Mesendoderm (in vitro differentiated cells): ENCODE measurements at regions not wholly inside any gene's neighbourhood (a gene's known extent, or its start where the extent isn't known, plus 50 kb on each side); places are given as distances from the start of the nearest gene placed in this dataset.

Experiments
- DNase-seq: peaks from one replicate; pipeline ENCODE4 v3.0.0; 2013
- H2AK5ac ChIP-seq: 2 replicates; pipeline ENCODE4 v1.6.1; 2013; ENCODE audit warnings: low read length, inconsistent platforms
- H2BK120ac ChIP-seq: 2 replicates; pipeline ENCODE4 v1.6.1; 2013; ENCODE audit warnings: low read depth, mild to moderate bottlenecking, low read length, moderate library complexity, mixed read lengths
- H2BK15ac ChIP-seq: replicated peaks from 2 replicates; pipeline ENCODE4 v1.6.1; 2013; ENCODE audit warnings: low read depth, mild to moderate bottlenecking, moderate library complexity
- H2BK5ac ChIP-seq: 2 replicates; pipeline ENCODE4 v1.6.1; 2013; ENCODE audit warnings: low read length, inconsistent platforms
- H3K18ac ChIP-seq: 2 replicates; pipeline ENCODE4 v1.6.1; 2013; ENCODE audit warnings: mild to moderate bottlenecking, low read length, mixed read lengths
- H3K23ac ChIP-seq: one replicate; pipeline ENCODE4 v1.6.1; 2013; ENCODE audit warnings: low read length
- H3K27ac ChIP-seq: 2 replicates; pipeline ENCODE4 v1.5.1; 2013; ENCODE audit warnings: low read depth, mild to moderate bottlenecking, inconsistent platforms, low read length, moderate library complexity
- H3K27me3 ChIP-seq: 2 replicates; pipeline ENCODE4 v1.6.1; 2013; ENCODE audit warnings: low read length, control low read depth, mild to moderate bottlenecking, inconsistent platforms; ENCODE audit not compliant: insufficient read depth, poor library complexity
- H3K36me3 ChIP-seq: 2 replicates; pipeline ENCODE4 v1.6.1; 2013; ENCODE audit warnings: low read length, inconsistent platforms; ENCODE audit not compliant: control insufficient read depth, insufficient read depth
- H3K4ac ChIP-seq: one replicate; pipeline ENCODE4 v1.6.1; 2013; ENCODE audit warnings: low read depth, mild to moderate bottlenecking, low read length, moderate library complexity
- H3K4me1 ChIP-seq: 2 replicates; pipeline ENCODE4 v1.6.1; 2013; ENCODE audit warnings: low read depth, low read length, inconsistent platforms; ENCODE audit not compliant: control insufficient read depth
- H3K4me2 ChIP-seq: 2 replicates; pipeline ENCODE4 v1.6.1; 2013; ENCODE audit warnings: low read length
- H3K4me3 ChIP-seq: 2 replicates; pipeline ENCODE4 v1.5.1; 2013; ENCODE audit warnings: mild to moderate bottlenecking, low read length
- H3K56ac ChIP-seq: one replicate; pipeline ENCODE4 v1.6.1; 2013; ENCODE audit warnings: low read length
- H3K79me1 ChIP-seq: 2 replicates; pipeline ENCODE4 v1.6.1; 2013; ENCODE audit warnings: low read length, inconsistent platforms
- H3K79me2 ChIP-seq: 2 replicates; pipeline ENCODE4 v1.6.1; 2013; ENCODE audit warnings: mild to moderate bottlenecking, low read length; ENCODE audit not compliant: control insufficient read depth, insufficient read depth
- H3K9ac ChIP-seq: 2 replicates; pipeline ENCODE4 v1.6.1; 2013; ENCODE audit warnings: low read length, inconsistent platforms
- H4K5ac ChIP-seq: one replicate; pipeline ENCODE4 v1.6.1; 2013; ENCODE audit warnings: low read length
- H4K8ac ChIP-seq: one replicate; pipeline ENCODE4 v1.6.1; 2013; ENCODE audit warnings: low read depth, mild to moderate bottlenecking, control low read depth, low read length, moderate library complexity
- WGBS: extraction: QIAGEN DNeasy Blood & Tissue Kit; methylation state at CpG from one replicate; pipeline ENCODE4 v1.1.7; 2013; ENCODE audit warnings: low lambda C conversion rate, missing lambda C conversion rate; ENCODE audit not compliant: insufficient coverage; ENCODE audit errors: extremely low coverage; 5-methylcytosine and 5-hydroxymethylcytosine counted together

- no peak overlapping the region for H2AK5ac ChIP-seq
- no peaks in the 10 kb centered on the region for H3K79me2 ChIP-seq
- DNase-seq = no peak
- H4K5ac ChIP-seq = no peak overlapping the region
- peaks cover 2% of the 10 kb centered on the region for H3K4me1 ChIP-seq
- WGBS = no CpG with 5 or more reads among the region's 2 CpGs
- H3K56ac ChIP-seq = no peak overlapping the region
- no peaks in the 10 kb centered on the region for H3K27me3 ChIP-seq
- no peak overlapping the region for H3K4me3 ChIP-seq
- no peak overlapping the region for H3K4ac ChIP-seq
- no peak overlapping the region for H3K4me2 ChIP-seq
- no peak overlapping the region for H2BK5ac ChIP-seq
- H3K27ac ChIP-seq = no peak overlapping the region
- no peak overlapping the region for H2BK120ac ChIP-seq
- H3K36me3 ChIP-seq = no peaks in the 10 kb centered on the region
- no peak overlapping the region for H4K8ac ChIP-seq
- H3K18ac ChIP-seq = no peak overlapping the region
- H3K9ac ChIP-seq = no peak overlapping the region
- H2BK15ac ChIP-seq = no peak overlapping the region
- H3K23ac ChIP-seq = no peak overlapping the region
- peaks cover 2% of the 10 kb centered on the region for H3K79me1 ChIP-seq
Measured at GRCh38 chr18:46252759-46253158, 148.6 kb downstream of the HAUS1 start.

- peaks cover 2% of the 10 kb centered on the region for H3K4me1 ChIP-seq
- H3K36me3 ChIP-seq = no peaks in the 10 kb centered on the region
- H3K27me3 ChIP-seq = no peaks in the 10 kb centered on the region
- no peak overlapping the region for H4K8ac ChIP-seq
- H3K27ac ChIP-seq = no peak overlapping the region
- H3K18ac ChIP-seq = no peak overlapping the region
- H4K5ac ChIP-seq = no peak overlapping the region
- H3K4ac ChIP-seq = no peak overlapping the region
- no peak overlapping the region for H2BK120ac ChIP-seq
- H3K56ac ChIP-seq = no peak overlapping the region
- H3K79me2 ChIP-seq = no peaks in the 10 kb centered on the region
- no peak overlapping the region for H3K4me3 ChIP-seq
- no peak overlapping the region for H2BK15ac ChIP-seq
- no CpG with 5 or more reads among the region's 2 CpGs for WGBS
- H2BK5ac ChIP-seq = no peak overlapping the region
- H3K23ac ChIP-seq = no peak overlapping the region
- H3K9ac ChIP-seq = no peak overlapping the region
- H3K79me1 ChIP-seq = no peaks in the 10 kb centered on the region
- no peak overlapping the region for H3K4me2 ChIP-seq
- H2AK5ac ChIP-seq = no peak overlapping the region
- DNase-seq = no peak
Measured at GRCh38 chr18:46253498-46253897, 149.3 kb downstream of the HAUS1 start.

- Histone ChIP-seq H2BK120ac (no peak overlapping the region), H3K4me1 (no peaks in the 10 kb centered on the region), H3K18ac (no peak overlapping the region), H3K23ac (no peak overlapping the region), H3K9ac (no peak overlapping the region), H3K79me1 (no peaks in the 10 kb centered on the region), H3K27ac (no peak overlapping the region), H4K8ac (no peak overlapping the region), H4K5ac (no peak overlapping the region), H3K79me2 (no peaks in the 10 kb centered on the region), H3K4me2 (no peak overlapping the region), H2AK5ac (no peak overlapping the region), H3K27me3 (no peaks in the 10 kb centered on the region), H2BK5ac (no peak overlapping the region), H3K56ac (no peak overlapping the region), H3K36me3 (no peaks in the 10 kb centered on the region), H3K4me3 (no peak overlapping the region), H3K4ac (no peak overlapping the region), H2BK15ac (no peak overlapping the region)
- WGBS = no CpG with 5 or more reads among the region's 1 CpG
- DNase-seq = no peak
Measured at GRCh38 chr18:46256078-46256477, 151.9 kb downstream of the HAUS1 start.

- Histone ChIP-seq H2BK15ac (no peak overlapping the region), H3K18ac (no peak overlapping the region), H3K56ac (no peak overlapping the region), H3K4me3 (no peak overlapping the region), H3K27ac (no peak overlapping the region), H2BK5ac (no peak overlapping the region), H3K27me3 (no peaks in the 10 kb centered on the region), H3K4ac (no peak overlapping the region), H3K4me2 (no peak overlapping the region), H3K79me1 (peaks cover 1% of the 10 kb centered on the region), H2AK5ac (no peak overlapping the region), H3K9ac (no peak overlapping the region), H4K5ac (no peak overlapping the region), H3K36me3 (no peaks in the 10 kb centered on the region), H3K79me2 (no peaks in the 10 kb centered on the region), H3K23ac (no peak overlapping the region), H2BK120ac (no peak overlapping the region), H3K4me1 (peaks cover 4% of the 10 kb centered on the region), H4K8ac (no peak overlapping the region)
- no CpG with 5 or more reads among the region's 3 CpGs for WGBS
- no peak for DNase-seq
Measured at GRCh38 chr18:46257366-46257765, 153.2 kb downstream of the HAUS1 start.

GRCh38 chr18:46260016-46260878 is 156.1 kb downstream of the HAUS1 start:
- Histone ChIP-seq H4K5ac (no peak overlapping the region), H3K4me3 (no peak overlapping the region), H2BK120ac (no peak overlapping the region), H3K4ac (no peak overlapping the region), H3K79me2 (no peaks in the 10 kb centered on the region), H3K56ac (no peak overlapping the region), H4K8ac (no peak overlapping the region), H3K36me3 (no peaks in the 10 kb centered on the region), H2AK5ac (no peak overlapping the region), H3K23ac (no peak overlapping the region), H3K18ac (no peak overlapping the region), H3K79me1 (peaks cover 1% of the 10 kb centered on the region), H3K27ac (no peak overlapping the region), H2BK15ac (no peak overlapping the region), H2BK5ac (no peak overlapping the region), H3K9ac (no peak overlapping the region), H3K4me1 (peaks cover 12% of the 10 kb centered on the region), H3K4me2 (no peak overlapping the region), H3K27me3 (no peaks in the 10 kb centered on the region)
- WGBS = no CpG with 5 or more reads among the region's 4 CpGs
- DNase-seq = peak; percentile 56

GRCh38 chr18:46260879-46261143 is 156.6 kb downstream of the HAUS1 start:
- H3K23ac ChIP-seq = no peak overlapping the region
- no peak overlapping the region for H2BK120ac ChIP-seq
- no peak overlapping the region for H2BK15ac ChIP-seq
- no peak overlapping the region for H4K5ac ChIP-seq
- no peak overlapping the region for H2AK5ac ChIP-seq
- H3K27ac ChIP-seq = no peak overlapping the region
- no peaks in the 10 kb centered on the region for H3K79me2 ChIP-seq
- H3K4me2 ChIP-seq = no peak overlapping the region
- H3K18ac ChIP-seq = no peak overlapping the region
- no peaks in the 10 kb centered on the region for H3K27me3 ChIP-seq
- no peak for DNase-seq
- H3K9ac ChIP-seq = no peak overlapping the region
- no peak overlapping the region for H4K8ac ChIP-seq
- peaks cover 1% of the 10 kb centered on the region for H3K79me1 ChIP-seq
- no peak overlapping the region for H3K4me3 ChIP-seq
- peaks cover 17% of the 10 kb centered on the region for H3K4me1 ChIP-seq
- no peaks in the 10 kb centered on the region for H3K36me3 ChIP-seq
- no CpG with 5 or more reads among the region's 3 CpGs for WGBS
- H3K4ac ChIP-seq = no peak overlapping the region
- no peak overlapping the region for H3K56ac ChIP-seq
- H2BK5ac ChIP-seq = no peak overlapping the region
